ENCODE measurements at regions not wholly inside any gene's neighbourhood (a gene's known extent, or its start where the extent isn't known, plus 50 kb on each side); places are given as distances from the start of the nearest gene placed in this dataset.

- CTCF ChIA-PET, result no interaction called here
- H3K27me3 ChIP-seq (replicated peaks in 1 of 2; ENCODE audit: control insufficient read depth in 2 of 2, extremely low read depth in 1 of 2, insufficient read depth in 2 of 2, low read length in 1 of 2), result no peaks in the 10 kb centered on the region
- H3K27ac ChIP-seq (ENCODE audit: low read length), result no peak overlapping the region
- H3K27me3 Mint-ChIP-seq, result no peaks in the 10 kb centered on the region
- POLR2A ChIA-PET, result no interaction called here
- no peaks in the 10 kb centered on the region for H3K36me3 ChIP-seq (ENCODE audit: control insufficient read depth in 2 of 2, extremely low read depth in 1 of 2, insufficient read depth in 1 of 2, low read length in 1 of 2)
- ATAC-seq (replicated peaks in 1 of 4) (no peak), DNase-seq (no peak)
- peaks cover 3 to 22% (median 7%) of the 10 kb centered on the region in 3 donors for H3K9me3 Mint-ChIP-seq
- H3K4me1 Mint-ChIP-seq, result no peaks in the 10 kb centered on the region
- no peak overlapping the region for H3K27ac Mint-ChIP-seq
- H3K4me1 ChIP-seq (ENCODE audit: control insufficient read depth in 1 of 2, extremely low read depth in 1 of 2, insufficient read depth in 2 of 2, low read length in 2 of 2), result no peaks in the 10 kb centered on the region
- no CpG with 5 or more reads among the region's 3 CpGs for WGBS (ENCODE audit: insufficient coverage)
- no peak overlapping the region for H3K4me3 ChIP-seq (ENCODE audit: control insufficient read depth in 1 of 2, extremely low read depth in 1 of 2, low read length in 1 of 2)
- H3K9me3 ChIP-seq, result no peaks in the 10 kb centered on the region
- no peak overlapping the region for H3K4me3 Mint-ChIP-seq
- no peaks in the 10 kb centered on the region for H3K36me3 Mint-ChIP-seq
These were observed 321.2 kb downstream of the PCDH7 start for GRCh38 chr4:31041385-31041784.

- ChIA-PET CTCF (no interaction called here), POLR2A (no interaction called here)
- no peaks in the 10 kb centered on the region for H3K4me1 ChIP-seq (ENCODE audit: control insufficient read depth in 1 of 2, extremely low read depth in 1 of 2, insufficient read depth in 2 of 2, low read length in 2 of 2)
- Mint-ChIP-seq H3K4me3 (no peak overlapping the region), H3K9me3 (peaks cover 3 to 22% (median 7%) of the 10 kb centered on the region in 3 donors), H3K27me3 (no peaks in the 10 kb centered on the region), H3K27ac (no peak overlapping the region), H3K36me3 (no peaks in the 10 kb centered on the region), H3K4me1 (no peaks in the 10 kb centered on the region)
- H3K27ac ChIP-seq (ENCODE audit: low read length), result no peak overlapping the region
- WGBS (ENCODE audit: insufficient coverage), result 88% methylated on average over 1 of the region's 2 CpGs
- H3K4me3 ChIP-seq (ENCODE audit: control insufficient read depth in 1 of 2, extremely low read depth in 1 of 2, low read length in 1 of 2), result no peak overlapping the region
- DNase-seq, result no peak
- H3K27me3 ChIP-seq (replicated peaks in 1 of 2; ENCODE audit: control insufficient read depth in 2 of 2, extremely low read depth in 1 of 2, insufficient read depth in 2 of 2, low read length in 1 of 2), result no peaks in the 10 kb centered on the region
- ATAC-seq (replicated peaks in 1 of 4), result no peak
- H3K9me3 ChIP-seq, result no peaks in the 10 kb centered on the region
- no peaks in the 10 kb centered on the region for H3K36me3 ChIP-seq (ENCODE audit: control insufficient read depth in 2 of 2, extremely low read depth in 1 of 2, insufficient read depth in 1 of 2, low read length in 1 of 2)
These were observed 321.7 kb downstream of the PCDH7 start for GRCh38 chr4:31041853-31042252.

- no peak overlapping the region for H3K27ac ChIP-seq (ENCODE audit: low read length)
- no peaks in the 10 kb centered on the region for H3K9me3 ChIP-seq
- POLR2A ChIA-PET, result no interaction called here
- DNase-seq, result no peak
- no CpG with 5 or more reads among the region's 1 CpG for WGBS (ENCODE audit: insufficient coverage)
- no peak overlapping the region for H3K27ac Mint-ChIP-seq
- H3K9me3 Mint-ChIP-seq, result peaks cover 0 to 18% (median 7%) of the 10 kb centered on the region in 3 donors
- CTCF ChIA-PET, result no interaction called here
- no peak overlapping the region for H3K4me3 ChIP-seq (ENCODE audit: control insufficient read depth in 1 of 2, extremely low read depth in 1 of 2, low read length in 1 of 2)
- ATAC-seq (replicated peaks in 1 of 4), result no peak
- H3K27me3 Mint-ChIP-seq, result no peaks in the 10 kb centered on the region
- H3K27me3 ChIP-seq (replicated peaks in 1 of 2; ENCODE audit: control insufficient read depth in 2 of 2, extremely low read depth in 1 of 2, insufficient read depth in 2 of 2, low read length in 1 of 2), result no peaks in the 10 kb centered on the region
- no peak overlapping the region for H3K4me3 Mint-ChIP-seq
- no peaks in the 10 kb centered on the region for H3K36me3 Mint-ChIP-seq
- H3K4me1 ChIP-seq (ENCODE audit: control insufficient read depth in 1 of 2, extremely low read depth in 1 of 2, insufficient read depth in 2 of 2, low read length in 2 of 2), result no peaks in the 10 kb centered on the region
- H3K36me3 ChIP-seq (ENCODE audit: control insufficient read depth in 2 of 2, extremely low read depth in 1 of 2, insufficient read depth in 1 of 2, low read length in 1 of 2), result no peaks in the 10 kb centered on the region
- no peaks in the 10 kb centered on the region for H3K4me1 Mint-ChIP-seq
These were observed 323.4 kb downstream of the PCDH7 start for GRCh38 chr4:31043382-31044062.

GRCh38 chr4:31045151-31045550 lies 325.0 kb downstream of the PCDH7 start:
- no peak overlapping the region for H3K4me3 ChIP-seq (ENCODE audit: control insufficient read depth in 1 of 2, extremely low read depth in 1 of 2, low read length in 1 of 2)
- Mint-ChIP-seq H3K9me3 (peaks cover 0 to 10% (median 10%) of the 10 kb centered on the region in 3 donors), H3K27ac (no peak overlapping the region), H3K4me1 (no peaks in the 10 kb centered on the region), H3K27me3 (no peaks in the 10 kb centered on the region), H3K36me3 (no peaks in the 10 kb centered on the region), H3K4me3 (no peak overlapping the region)
- H3K27me3 ChIP-seq (replicated peaks in 1 of 2; ENCODE audit: control insufficient read depth in 2 of 2, extremely low read depth in 1 of 2, insufficient read depth in 2 of 2, low read length in 1 of 2), result no peaks in the 10 kb centered on the region
- DNase-seq, result no peak
- no peaks in the 10 kb centered on the region for H3K36me3 ChIP-seq (ENCODE audit: control insufficient read depth in 2 of 2, extremely low read depth in 1 of 2, insufficient read depth in 1 of 2, low read length in 1 of 2)
- no peak for ATAC-seq (replicated peaks in 1 of 4)
- no CpG with 5 or more reads among the region's 4 CpGs for WGBS (ENCODE audit: insufficient coverage)
- no peaks in the 10 kb centered on the region for H3K9me3 ChIP-seq
- no peak overlapping the region for H3K27ac ChIP-seq (ENCODE audit: low read length)
- ChIA-PET POLR2A (no interaction called here), CTCF (no interaction called here)
- no peaks in the 10 kb centered on the region for H3K4me1 ChIP-seq (ENCODE audit: control insufficient read depth in 1 of 2, extremely low read depth in 1 of 2, insufficient read depth in 2 of 2, low read length in 2 of 2)

GRCh38 chr4:31045724-31046318 lies 325.7 kb downstream of the PCDH7 start:
- CTCF ChIA-PET, result no interaction called here
- Histone ChIP-seq H3K36me3 (ENCODE audit: control insufficient read depth in 2 of 2, extremely low read depth in 1 of 2, insufficient read depth in 1 of 2, low read length in 1 of 2) (no peaks in the 10 kb centered on the region), H3K4me1 (ENCODE audit: control insufficient read depth in 1 of 2, extremely low read depth in 1 of 2, insufficient read depth in 2 of 2, low read length in 2 of 2) (no peaks in the 10 kb centered on the region), H3K4me3 (ENCODE audit: control insufficient read depth in 1 of 2, extremely low read depth in 1 of 2, low read length in 1 of 2) (no peak overlapping the region), H3K9me3 (no peaks in the 10 kb centered on the region), H3K27me3 (replicated peaks in 1 of 2; ENCODE audit: control insufficient read depth in 2 of 2, extremely low read depth in 1 of 2, insufficient read depth in 2 of 2, low read length in 1 of 2) (no peaks in the 10 kb centered on the region), H3K27ac (ENCODE audit: low read length) (no peak overlapping the region)
- H3K4me3 Mint-ChIP-seq, result no peak overlapping the region
- DNase-seq (no peak), ATAC-seq (replicated peaks in 1 of 4) (no peak)
- no peaks in the 10 kb centered on the region for H3K36me3 Mint-ChIP-seq
- no peak overlapping the region for H3K27ac Mint-ChIP-seq
- H3K9me3 Mint-ChIP-seq, result peaks cover 0 to 10% (median 8%) of the 10 kb centered on the region in 3 donors
- H3K4me1 Mint-ChIP-seq, result no peaks in the 10 kb centered on the region
- POLR2A ChIA-PET, result no interaction called here
- WGBS (ENCODE audit: insufficient coverage), result no CpG with 5 or more reads among the region's 2 CpGs
- H3K27me3 Mint-ChIP-seq, result no peaks in the 10 kb centered on the region

GRCh38 chr4:31051151-31051550 lies 331.0 kb downstream of the PCDH7 start:
- ChIA-PET CTCF (no interaction called here), POLR2A (no interaction called here)
- H3K9me3 ChIP-seq, result no peaks in the 10 kb centered on the region
- H3K27me3 ChIP-seq (replicated peaks in 1 of 2; ENCODE audit: control insufficient read depth in 2 of 2, extremely low read depth in 1 of 2, insufficient read depth in 2 of 2, low read length in 1 of 2), result no peaks in the 10 kb centered on the region
- ATAC-seq (replicated peaks in 1 of 4) (no peak), DNase-seq (no peak)
- H3K27ac ChIP-seq (ENCODE audit: low read length), result no peak overlapping the region
- Mint-ChIP-seq H3K27me3 (no peaks in the 10 kb centered on the region), H3K36me3 (no peaks in the 10 kb centered on the region), H3K27ac (no peak overlapping the region), H3K9me3 (peaks cover 3 to 12% (median 6%) of the 10 kb centered on the region in 3 donors), H3K4me1 (no peaks in the 10 kb centered on the region), H3K4me3 (no peak overlapping the region)
- no peak overlapping the region for H3K4me3 ChIP-seq (ENCODE audit: control insufficient read depth in 1 of 2, extremely low read depth in 1 of 2, low read length in 1 of 2)
- no peaks in the 10 kb centered on the region for H3K4me1 ChIP-seq (ENCODE audit: control insufficient read depth in 1 of 2, extremely low read depth in 1 of 2, insufficient read depth in 2 of 2, low read length in 2 of 2)
- H3K36me3 ChIP-seq (ENCODE audit: control insufficient read depth in 2 of 2, extremely low read depth in 1 of 2, insufficient read depth in 1 of 2, low read length in 1 of 2), result no peaks in the 10 kb centered on the region

- Mint-ChIP-seq H3K36me3 (no peaks in the 10 kb centered on the region), H3K27ac (no peak overlapping the region), H3K4me1 (no peaks in the 10 kb centered on the region), H3K4me3 (no peak overlapping the region), H3K27me3 (no peaks in the 10 kb centered on the region), H3K9me3 (peaks cover 3 to 12% (median 6%) of the 10 kb centered on the region in 3 donors)
- ChIA-PET CTCF (no interaction called here), POLR2A (no interaction called here)
- Histone ChIP-seq H3K27me3 (replicated peaks in 1 of 2; ENCODE audit: control insufficient read depth in 2 of 2, extremely low read depth in 1 of 2, insufficient read depth in 2 of 2, low read length in 1 of 2) (no peaks in the 10 kb centered on the region), H3K4me3 (ENCODE audit: control insufficient read depth in 1 of 2, extremely low read depth in 1 of 2, low read length in 1 of 2) (no peak overlapping the region), H3K36me3 (ENCODE audit: control insufficient read depth in 2 of 2, extremely low read depth in 1 of 2, insufficient read depth in 1 of 2, low read length in 1 of 2) (no peaks in the 10 kb centered on the region), H3K9me3 (no peaks in the 10 kb centered on the region), H3K4me1 (ENCODE audit: control insufficient read depth in 1 of 2, extremely low read depth in 1 of 2, insufficient read depth in 2 of 2, low read length in 2 of 2) (no peaks in the 10 kb centered on the region), H3K27ac (ENCODE audit: low read length) (no peak overlapping the region)
- no peak for ATAC-seq (replicated peaks in 1 of 4)
- DNase-seq, result no peak
- no CpG with 5 or more reads among the region's 3 CpGs for WGBS (ENCODE audit: insufficient coverage)
These were observed 331.4 kb downstream of the PCDH7 start for GRCh38 chr4:31051565-31051964.
